GM18907 (cell line): ENCODE measurements at regions not wholly inside any gene's neighbourhood (a gene's known extent, or its start where the extent isn't known, plus 50 kb on each side); places are given as distances from the start of the nearest gene placed in this dataset.
A peak's percentile ranks its signal among the peaks of the same experiment; 100 is the strongest.

Experiments
- ATAC-seq: cut with Tn5 transposase; IDR thresholded peaks from one replicate; pipeline ENCODE4 v1.9.1; 2021; ENCODE audit warnings: mild to moderate bottlenecking, moderate library complexity; ENCODE audit not compliant: unreplicated experiment

- ATAC-seq, result no peak
Measured at GRCh38 chr5:82812575-82812974, 264.6 kb downstream of the TMEM167A start.

- ATAC-seq, result no peak
Measured at GRCh38 chr5:82811490-82811889, 265.7 kb downstream of the TMEM167A start.

GRCh38 chr5:82809420-82810143, 267.6 kb downstream of the TMEM167A start:
- ATAC-seq, result no peak

GRCh38 chr5:82808960-82809359, 268.2 kb downstream of the TMEM167A start:
- no peak for ATAC-seq

- no peak for ATAC-seq
Measured at GRCh38 chr5:82807021-82807420, 270.2 kb downstream of the TMEM167A start.

GRCh38 chr5:82806513-82806912, 270.7 kb downstream of the TMEM167A start:
- no peak for ATAC-seq

GRCh38 chr5:82804155-82804690, 273.0 kb downstream of the TMEM167A start:
- ATAC-seq, result no peak

GRCh38 chr5:82802954-82803353, 274.2 kb downstream of the TMEM167A start:
- peak; percentile 82 for ATAC-seq

GRCh38 chr5:82800826-82801225, 276.4 kb downstream of the TMEM167A start:
- no peak for ATAC-seq

GRCh38 chr5:82799361-82800077, 277.7 kb downstream of the TMEM167A start:
- no peak for ATAC-seq

GRCh38 chr5:82798676-82799075, 278.5 kb downstream of the TMEM167A start:
- no peak for ATAC-seq

- ATAC-seq, result no peak
Measured at GRCh38 chr5:82796643-82797416, 280.4 kb downstream of the TMEM167A start.

- no peak for ATAC-seq
Measured at GRCh38 chr5:82794876-82795275, 282.3 kb downstream of the TMEM167A start.

- no peak for ATAC-seq
Measured at GRCh38 chr5:82793808-82794419, 283.3 kb downstream of the TMEM167A start.

- ATAC-seq, result no peak
Measured at GRCh38 chr5:82792096-82792495, 285.1 kb downstream of the TMEM167A start.

- ATAC-seq, result no peak
Measured at GRCh38 chr5:82789095-82789494, 288.1 kb downstream of the TMEM167A start.

- ATAC-seq, result no peak
Measured at GRCh38 chr5:82786748-82787147, 290.4 kb downstream of the TMEM167A start.

- ATAC-seq, result no peak
Measured at GRCh38 chr5:82785882-82786509, 291.2 kb downstream of the TMEM167A start.

GRCh38 chr5:82785456-82785855, 291.7 kb downstream of the TMEM167A start:
- ATAC-seq, result no peak

- no peak for ATAC-seq
Measured at GRCh38 chr5:82784521-82784920, 292.7 kb downstream of the TMEM167A start.
